Spleen (tissue), 7 donors: ENCODE measurements at regions not wholly inside any gene's neighbourhood (a gene's known extent, or its start where the extent isn't known, plus 50 kb on each side); places are given as distances from the start of the nearest gene placed in this dataset.

ENCODE experiments used
- CTCF ChIP-seq, 11 experiments: fragments of 200-600 bp in 7 of 11; fragments of 450-650 bp in 4 of 11; sonication (generic) in 4 of 11; IDR thresholded peaks in 8 of 11; conservative IDR thresholded peaks in 3 of 11; 1 replicate in 7 of 11; 2 replicates in 4 of 11; pipeline versions ENCODE4 v1.4.0 to v1.8.0; 2016 to 2021; ENCODE audit warnings: antibody characterized with exemption in 11 of 11, inconsistent platforms in 4 of 11, mild to moderate bottlenecking in 1 of 11
- POLR2A ChIP-seq, 3 donors: fragments of 450-650 bp; IDR thresholded peaks; one replicate each; pipeline ENCODE4 v1.5.1; 2017; ENCODE audit warnings: antibody characterized with exemption in 3 of 3, mild to moderate bottlenecking in 1 of 3
- donor health status: DM: no; HTN: no; CAD: no; lungs with moderate emphysema.
- donor health status: DM: no; HTN: no; CAD: no.
- donor health status: DM: no; HTN: no; CAD: no.

- TF ChIP-seq CTCF (IDR thresholded peaks at IDR 0.05 in 8 of 11, conservative IDR thresholded peaks at IDR 0.05 in 3 of 11) (no peak), POLR2A (IDR thresholded peaks at IDR 0.05) (no peak)
Observed at GRCh38 chr4:45327544-45327943, 601.2 kb upstream of the GNPDA2 start.
